NB4 (cell line): ENCODE measurements at regions not wholly inside any gene's neighbourhood (a gene's known extent, or its start where the extent isn't known, plus 50 kb on each side); places are given as distances from the start of the nearest gene placed in this dataset.

Experiments
- DNase-seq: peaks from one replicate; pipeline ENCODE4 v3.0.0; 2010; ENCODE audit warnings: low read depth
- H3K4me3 ChIP-seq: one replicate; pipeline ENCODE4 v1.5.1; 2011; ENCODE audit warnings: mild to moderate bottlenecking, low read depth, low read length, moderate library complexity
- MYC ChIP-seq: IDR thresholded peaks from 2 replicates; pipeline ENCODE4 v1.6.1; 2011; ENCODE audit warnings: low read depth, low read length
- POLR2A ChIP-seq: IDR thresholded peaks from 2 replicates; pipeline ENCODE4 v1.6.1; 2011; ENCODE audit warnings: mild to moderate bottlenecking; ENCODE audit not compliant: insufficient read length; ENCODE audit errors: extremely low read depth
- TF ChIP-seq, protein P1 (sequence below): IDR thresholded peaks from 2 replicates; pipeline ENCODE4 v1.6.1; 2011; ENCODE audit warnings: low read depth, low read length
- TF ChIP-seq, protein P2 (sequence below): IDR thresholded peaks from one replicate; pipeline ENCODE4 v1.5.1; 2012; ENCODE audit warnings: low read depth, low read length

DNA sequence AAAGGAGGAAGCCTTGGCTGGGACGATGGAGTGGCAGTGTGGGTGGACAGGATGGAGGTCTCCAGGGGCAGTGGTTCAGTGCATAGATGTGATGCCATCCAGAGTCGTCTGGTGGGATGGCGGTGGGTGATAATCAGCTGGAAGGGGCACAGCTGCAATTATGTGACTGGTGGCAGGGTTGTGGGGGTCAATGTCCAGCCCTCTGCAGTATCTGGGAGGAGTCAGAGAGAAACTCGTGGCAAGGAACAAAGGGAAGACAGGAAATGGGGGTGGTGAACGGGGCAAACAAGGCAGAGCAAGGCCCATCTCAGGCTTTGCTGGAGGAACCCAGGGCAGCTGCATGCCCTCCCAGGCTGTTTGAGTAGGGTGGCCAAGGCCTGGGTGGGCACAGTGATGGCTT is 118.3 kb upstream of the USP24 start:
- DNase-seq = no peak

DNA sequence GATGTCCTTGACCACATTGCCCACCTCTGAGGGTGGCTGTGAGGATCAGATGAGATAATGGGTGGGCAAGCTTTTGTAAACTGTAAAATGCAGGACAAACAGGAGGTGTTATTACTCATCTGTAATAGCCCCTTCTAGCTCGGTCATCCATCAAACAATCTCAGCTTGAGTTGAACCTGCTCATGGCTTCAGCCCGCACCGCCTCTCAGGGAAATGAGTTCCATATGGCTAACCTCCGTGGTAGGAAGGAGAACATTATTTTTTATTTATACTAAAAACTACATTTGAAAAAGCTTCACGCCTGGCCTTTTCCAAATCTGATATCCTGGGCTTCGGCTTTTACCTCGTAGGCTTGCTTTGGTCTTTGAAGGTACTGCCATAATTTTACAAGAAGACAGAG is 116.2 kb upstream of the USP24 start:
- TF ChIP-seq, protein P1, sequence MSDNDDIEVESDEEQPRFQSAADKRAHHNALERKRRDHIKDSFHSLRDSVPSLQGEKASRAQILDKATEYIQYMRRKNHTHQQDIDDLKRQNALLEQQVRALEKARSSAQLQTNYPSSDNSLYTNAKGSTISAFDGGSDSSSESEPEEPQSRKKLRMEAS = no peak
- TF ChIP-seq, protein P2, sequence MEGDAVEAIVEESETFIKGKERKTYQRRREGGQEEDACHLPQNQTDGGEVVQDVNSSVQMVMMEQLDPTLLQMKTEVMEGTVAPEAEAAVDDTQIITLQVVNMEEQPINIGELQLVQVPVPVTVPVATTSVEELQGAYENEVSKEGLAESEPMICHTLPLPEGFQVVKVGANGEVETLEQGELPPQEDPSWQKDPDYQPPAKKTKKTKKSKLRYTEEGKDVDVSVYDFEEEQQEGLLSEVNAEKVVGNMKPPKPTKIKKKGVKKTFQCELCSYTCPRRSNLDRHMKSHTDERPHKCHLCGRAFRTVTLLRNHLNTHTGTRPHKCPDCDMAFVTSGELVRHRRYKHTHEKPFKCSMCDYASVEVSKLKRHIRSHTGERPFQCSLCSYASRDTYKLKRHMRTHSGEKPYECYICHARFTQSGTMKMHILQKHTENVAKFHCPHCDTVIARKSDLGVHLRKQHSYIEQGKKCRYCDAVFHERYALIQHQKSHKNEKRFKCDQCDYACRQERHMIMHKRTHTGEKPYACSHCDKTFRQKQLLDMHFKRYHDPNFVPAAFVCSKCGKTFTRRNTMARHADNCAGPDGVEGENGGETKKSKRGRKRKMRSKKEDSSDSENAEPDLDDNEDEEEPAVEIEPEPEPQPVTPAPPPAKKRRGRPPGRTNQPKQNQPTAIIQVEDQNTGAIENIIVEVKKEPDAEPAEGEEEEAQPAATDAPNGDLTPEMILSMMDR = no peak
- TF ChIP-seq POLR2A = no peak
- TF ChIP-seq MYC = no peak
- no peak for DNase-seq
- no peak overlapping the region for H3K4me3 ChIP-seq

More for the DNA sequence above, 118.3 kb upstream of the USP24 start:
- TF ChIP-seq, protein P2 = no peak
- TF ChIP-seq, protein P1 = no peak
- TF ChIP-seq POLR2A (no peak), MYC (no peak)
- H3K4me3 ChIP-seq = no peak overlapping the region

DNA sequence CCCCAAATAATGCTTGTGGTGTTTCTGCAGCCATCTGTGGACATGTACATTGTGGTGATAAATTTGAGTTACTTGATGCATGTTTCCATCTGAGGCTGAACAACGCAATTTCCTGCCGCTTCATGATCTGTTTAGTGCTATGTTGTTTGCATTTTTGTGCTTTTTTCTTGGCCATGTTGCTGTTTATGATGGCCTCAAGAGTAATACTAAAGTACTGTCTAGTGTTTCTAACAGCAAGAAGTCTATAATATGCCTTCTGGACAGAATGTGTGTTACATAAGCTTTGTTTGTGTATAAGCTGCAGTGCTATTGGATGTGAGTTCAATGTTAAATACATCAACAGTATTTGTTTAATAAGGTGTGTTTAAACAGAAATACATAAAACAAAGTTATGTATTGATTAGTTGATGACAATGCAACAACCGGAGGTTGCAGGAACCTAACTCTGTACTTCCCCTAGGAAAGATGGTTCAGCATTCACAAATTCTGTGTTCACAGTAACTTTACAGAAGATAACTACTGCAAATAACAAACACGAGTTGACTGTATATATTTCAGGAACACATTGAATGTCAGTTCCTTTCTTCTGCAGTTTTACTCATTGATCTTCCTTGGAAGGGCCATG is 114.8 kb upstream of the USP24 start:
- H3K4me3 ChIP-seq = no peak overlapping the region
- TF ChIP-seq MYC (no peak), POLR2A (no peak)
- TF ChIP-seq, protein P1 = no peak
- TF ChIP-seq, protein P2 = no peak
- DNase-seq = no peak

DNA sequence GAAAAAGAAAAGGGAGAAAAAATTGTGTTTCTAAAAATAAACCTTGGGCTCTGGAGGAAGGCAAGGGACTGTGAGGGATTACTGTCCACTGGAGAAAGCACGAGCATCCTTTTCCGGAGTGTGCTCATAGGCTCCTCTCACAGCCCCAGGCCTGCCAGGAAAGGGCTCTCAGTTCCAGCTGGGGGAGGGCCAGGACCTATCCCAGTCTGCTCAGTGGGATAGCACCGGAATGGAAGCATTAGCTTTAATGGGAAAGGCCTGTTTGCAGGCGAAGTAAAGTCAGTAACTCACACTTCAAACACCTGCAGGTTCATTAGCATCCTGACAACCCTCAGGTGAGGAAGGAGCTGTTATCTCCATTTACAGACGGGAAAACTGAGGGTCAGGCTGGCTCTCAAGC is 113.9 kb upstream of the USP24 start:
- no peak for TF ChIP-seq POLR2A
- TF ChIP-seq MYC = no peak
- TF ChIP-seq, protein P2 = no peak
- TF ChIP-seq, protein P1 = no peak
- no peak overlapping the region for H3K4me3 ChIP-seq
- DNase-seq = no peak

DNA sequence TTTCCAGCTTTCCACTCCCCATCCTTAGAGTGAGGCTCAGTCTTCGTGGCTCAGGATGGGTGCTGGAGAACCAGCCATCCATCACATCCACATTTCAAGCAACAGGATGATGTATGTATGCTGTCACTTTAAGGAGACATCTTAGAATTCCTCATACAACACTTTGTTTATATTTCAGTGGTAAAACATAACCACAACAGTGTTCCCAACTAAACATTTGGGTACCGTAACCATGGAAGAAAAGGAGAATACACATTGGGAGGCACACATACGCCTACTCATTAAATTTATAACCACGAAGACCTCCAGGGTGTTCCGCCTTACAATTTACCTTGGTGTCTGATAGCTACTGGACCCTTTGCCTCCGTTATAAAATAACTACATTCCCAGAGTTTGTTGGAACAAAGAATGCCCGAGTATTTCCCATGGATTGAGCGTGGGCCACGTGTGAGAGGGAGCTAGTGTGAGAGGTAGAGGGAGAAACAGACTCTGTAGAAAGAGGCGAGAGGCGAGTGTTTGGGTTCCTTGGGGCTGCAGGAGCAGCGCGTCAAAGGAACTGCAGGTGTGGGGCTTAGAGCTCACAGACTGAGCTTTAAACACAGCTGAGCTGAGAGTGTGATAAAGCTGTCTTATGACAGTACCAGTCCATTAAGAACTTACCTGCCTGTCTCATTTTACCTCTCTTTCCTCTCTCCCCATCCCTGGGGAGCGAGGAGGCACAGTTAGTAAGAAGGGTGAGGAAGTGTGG is 111.5 kb upstream of the USP24 start:
- DNase-seq = no peak
- TF ChIP-seq POLR2A = no peak
- TF ChIP-seq, protein P1 = no peak
- TF ChIP-seq, protein P2 = no peak
- no peak for TF ChIP-seq MYC
- no peak overlapping the region for H3K4me3 ChIP-seq
